NCI-H2227 treated with DMSO at 0.1 percent for 48 hours (cell line): ENCODE measurements at regions not wholly inside any gene's neighbourhood (a gene's known extent, or its start where the extent isn't known, plus 50 kb on each side); places are given as distances from the start of the nearest gene placed in this dataset.

Experiments
- DNase-seq: peaks from one replicate; lab custom pipeline; 2025; lab: John Stamatoyannopoulos, UW

DNA sequence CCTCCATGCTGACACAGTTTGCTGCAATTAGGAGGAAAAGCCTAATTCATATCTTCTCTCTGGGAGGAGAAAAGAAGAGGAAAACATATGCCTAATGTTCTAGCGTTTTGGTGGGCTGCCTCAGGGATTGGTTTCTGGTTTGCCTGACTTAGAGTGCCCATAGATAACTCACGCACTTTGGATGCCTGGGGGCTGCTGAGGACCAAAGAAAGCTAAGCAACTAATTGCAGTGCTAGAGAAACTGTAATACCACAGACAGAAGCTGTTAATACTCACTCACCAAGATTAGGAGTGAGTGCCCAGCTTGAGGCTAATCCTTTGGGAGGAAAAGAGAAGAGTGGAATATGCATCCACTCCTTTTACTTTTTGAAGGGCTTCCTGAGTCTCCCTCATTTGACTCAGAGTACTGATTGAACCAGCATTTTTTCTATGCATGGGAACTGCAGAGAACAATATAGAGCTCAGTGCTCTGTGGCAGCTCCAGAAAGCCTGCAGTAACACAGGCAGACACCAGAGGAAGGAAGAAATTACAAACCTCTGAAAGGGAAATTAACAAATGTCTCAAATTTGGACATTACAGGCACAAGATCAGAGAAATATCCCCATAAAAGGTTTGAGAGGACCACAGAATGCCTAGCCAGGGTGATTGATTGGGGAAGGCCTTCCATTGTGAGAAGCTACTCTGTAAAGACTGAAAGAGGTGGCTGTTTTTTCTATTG lies 666.4 kb downstream of the OLFM4 start:
- DNase-seq = no peak

DNA sequence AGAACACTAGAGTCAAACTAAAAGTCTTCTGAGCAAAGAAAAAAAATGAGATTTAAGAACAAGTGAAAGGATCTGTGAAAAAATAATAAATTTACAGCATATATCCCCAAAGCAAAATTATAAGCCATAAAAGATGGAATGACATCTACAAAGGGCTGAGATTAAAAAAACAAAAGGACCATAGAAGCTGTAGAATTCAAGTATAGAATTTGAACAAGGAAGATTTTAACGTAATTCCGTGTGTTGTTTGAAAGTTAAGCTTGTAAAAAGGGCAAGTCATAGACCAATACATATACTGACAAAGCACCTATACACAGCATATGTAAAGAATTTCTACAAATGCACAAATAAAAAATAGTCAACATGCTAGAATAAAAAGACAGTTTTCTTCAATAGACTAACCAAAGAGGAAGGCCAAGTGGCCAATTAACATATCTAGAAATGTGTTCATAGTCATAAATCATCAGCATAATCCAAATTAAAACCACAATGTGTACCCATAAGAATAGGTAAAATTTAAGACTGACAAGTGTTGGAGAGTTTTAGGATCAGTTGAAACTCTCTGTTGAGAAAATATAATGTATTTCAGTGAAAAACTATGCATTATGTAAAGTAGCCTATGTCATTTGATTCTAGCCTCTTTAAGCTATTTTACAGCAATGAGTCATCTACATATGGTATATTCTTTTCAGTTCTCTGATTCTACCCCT lies 674.9 kb downstream of the OLFM4 start:
- DNase-seq = no peak

DNA sequence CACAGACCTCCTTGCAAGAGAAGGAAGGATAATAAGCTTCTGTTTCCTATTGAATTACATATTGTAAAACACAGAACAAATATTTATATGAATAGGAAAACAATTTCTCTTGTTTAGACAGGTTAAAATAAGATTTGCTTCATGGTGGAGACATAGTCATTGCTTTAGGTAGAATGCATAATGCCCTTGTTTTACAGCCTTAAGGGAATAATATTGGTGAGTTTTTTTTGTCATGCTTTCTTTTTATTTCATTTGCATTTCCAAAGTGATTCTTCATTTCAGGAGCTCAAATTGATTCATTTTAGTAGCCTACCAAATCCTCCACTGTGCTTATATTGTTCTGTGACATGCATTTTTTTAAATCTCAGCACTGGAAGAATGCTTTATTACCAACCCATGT lies 690.7 kb downstream of the OLFM4 start:
- no peak for DNase-seq

DNA sequence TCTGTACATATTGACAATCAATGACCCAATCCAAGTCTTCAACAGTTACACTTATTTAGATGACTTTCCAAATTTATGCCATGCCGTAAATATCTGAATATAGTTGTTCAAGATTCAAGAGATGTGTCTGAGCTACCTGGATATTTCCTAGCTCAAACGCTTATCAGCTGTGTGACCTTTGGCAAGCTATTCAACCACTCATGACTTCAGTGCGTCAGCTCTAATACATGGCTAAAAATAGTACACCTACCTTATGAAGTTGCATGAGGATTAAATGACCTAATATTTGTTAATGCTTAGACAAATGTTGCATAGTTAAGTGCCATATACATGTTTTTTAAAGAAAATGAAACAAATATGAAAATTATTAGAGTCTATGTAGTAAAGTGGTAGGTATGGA lies 704.1 kb downstream of the OLFM4 start:
- no peak for DNase-seq

DNA sequence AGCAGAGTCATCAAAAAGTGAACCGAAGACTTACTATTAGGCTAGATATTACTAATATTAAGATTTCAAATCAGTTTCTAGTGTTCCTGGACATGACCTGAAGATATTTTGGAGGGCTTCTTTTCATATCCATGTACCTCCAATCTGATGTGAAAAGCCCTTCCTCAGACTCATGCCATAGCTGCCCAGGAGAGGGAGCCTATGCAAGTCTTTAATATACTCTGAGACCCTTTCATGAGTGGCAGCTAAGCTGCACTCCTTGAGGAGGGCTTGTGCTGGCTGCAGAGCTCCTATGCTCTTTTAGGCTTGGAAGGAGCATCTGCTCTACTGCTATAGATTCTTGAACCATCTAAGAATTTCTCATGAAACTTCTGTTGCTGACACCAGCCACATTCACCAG lies 715.3 kb downstream of the OLFM4 start:
- DNase-seq = no peak

DNA sequence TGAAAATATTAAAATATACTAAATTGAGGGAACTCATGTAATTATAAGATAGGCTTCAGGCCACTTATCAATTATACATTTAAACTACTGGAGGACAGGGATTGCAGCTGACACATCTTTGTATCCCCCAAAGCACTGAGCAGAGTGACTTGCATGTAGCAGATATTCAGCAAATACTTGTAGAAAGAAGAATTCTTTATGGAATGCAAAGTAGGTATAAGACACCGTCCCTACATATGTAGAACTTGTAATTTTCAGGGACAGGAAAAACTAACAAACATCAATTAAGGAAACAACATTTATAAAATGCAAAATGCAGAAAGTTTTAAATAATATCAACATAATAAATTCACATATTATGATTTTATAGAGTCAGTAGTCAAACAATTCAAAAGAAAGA lies 719.2 kb downstream of the OLFM4 start:
- no peak for DNase-seq

DNA sequence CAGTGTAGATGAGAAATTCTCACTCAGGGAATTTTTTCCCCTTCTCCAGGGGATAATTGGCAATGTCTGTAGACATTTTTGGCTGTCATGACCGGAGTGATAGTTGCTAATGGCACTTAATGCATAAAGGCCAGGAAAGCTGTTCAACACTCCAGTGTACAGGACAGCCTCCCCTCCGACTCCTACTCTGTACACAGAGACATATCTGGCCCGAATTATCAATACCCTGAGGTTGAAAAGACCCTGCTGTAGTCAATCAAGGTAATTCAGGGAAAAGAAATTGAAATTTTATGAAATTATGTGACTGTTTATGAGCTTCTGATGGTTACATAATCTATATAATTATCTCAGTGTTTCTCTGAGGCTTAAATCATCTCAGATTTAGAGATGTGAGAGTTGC lies 720.7 kb downstream of the OLFM4 start:
- no peak for DNase-seq

DNA sequence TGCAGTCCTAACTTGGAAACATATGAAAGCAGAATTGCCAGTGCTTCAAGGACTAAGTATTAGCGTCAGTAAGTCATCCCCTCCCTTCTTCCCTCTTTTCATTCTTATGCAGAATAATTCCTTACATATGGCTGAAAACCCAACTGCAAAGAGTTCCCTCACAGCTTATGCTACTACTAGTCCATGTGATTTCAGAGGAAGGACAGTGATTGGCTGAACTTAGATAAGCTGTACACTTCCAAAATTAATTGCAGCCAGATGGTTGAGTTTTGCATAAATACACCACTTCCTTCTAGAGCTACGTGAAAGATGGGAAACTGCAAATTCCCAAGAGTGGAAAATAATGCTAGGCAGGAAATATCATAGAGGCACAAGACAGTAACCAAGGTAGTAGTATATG lies 730.4 kb downstream of the OLFM4 start:
- DNase-seq = no peak

DNA sequence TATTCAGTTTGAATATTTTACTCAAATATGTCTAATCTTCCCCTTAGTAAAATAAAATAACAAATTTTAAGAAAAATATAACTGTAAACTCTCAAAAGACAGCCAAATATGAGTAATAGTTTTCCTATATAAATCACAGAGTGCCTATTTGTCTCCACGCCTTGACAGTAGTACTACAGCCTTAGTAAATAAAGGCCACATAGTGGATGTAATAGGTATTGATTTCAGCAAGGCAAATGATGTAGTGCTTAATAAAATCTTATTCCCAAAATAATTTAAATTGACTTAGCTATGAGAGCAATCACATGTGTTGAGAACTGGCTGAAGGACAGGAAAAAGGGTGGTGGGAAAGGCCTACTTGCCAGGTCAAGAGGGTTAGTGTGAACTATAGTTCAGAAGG lies 747.2 kb downstream of the OLFM4 start:
- DNase-seq = no peak

DNA sequence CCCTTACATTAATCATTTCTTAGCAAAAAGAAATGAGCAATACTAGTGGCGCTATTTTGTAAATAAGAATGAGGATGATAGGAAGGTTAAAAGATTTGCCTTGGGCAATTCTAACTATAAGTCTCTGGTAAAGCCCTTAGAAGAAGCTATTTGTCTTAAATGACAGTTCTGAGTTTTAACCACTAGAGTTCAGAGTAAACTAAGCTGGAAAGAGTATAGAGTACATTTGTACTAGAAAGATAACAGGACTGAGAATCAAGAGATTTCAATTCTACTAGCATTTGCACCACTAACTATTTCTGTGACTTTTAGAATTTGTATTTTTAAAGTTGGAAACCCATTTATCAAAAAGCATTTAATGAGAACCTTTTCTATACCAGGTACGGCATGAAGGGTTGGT lies 750.3 kb downstream of the OLFM4 start:
- no peak for DNase-seq

DNA sequence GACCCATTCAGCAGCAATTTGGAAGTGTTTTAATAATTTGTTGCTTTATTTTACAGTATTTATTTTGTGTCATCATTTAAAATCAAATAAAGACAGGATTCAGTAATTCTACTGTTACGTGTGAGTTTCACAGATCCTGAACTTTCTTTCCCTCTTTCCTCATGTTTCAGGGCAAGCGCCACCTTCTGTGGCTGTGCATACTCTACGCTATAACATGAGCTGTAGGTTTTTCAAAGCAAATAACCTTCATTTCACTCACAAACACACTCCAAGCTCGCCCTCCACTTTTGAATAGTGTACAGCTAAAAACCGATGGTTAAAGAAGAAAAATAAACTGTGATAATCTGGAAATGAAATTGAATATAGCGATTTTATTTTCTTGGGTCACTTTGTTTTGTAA lies 753.3 kb downstream of the OLFM4 start:
- DNase-seq = no peak

DNA sequence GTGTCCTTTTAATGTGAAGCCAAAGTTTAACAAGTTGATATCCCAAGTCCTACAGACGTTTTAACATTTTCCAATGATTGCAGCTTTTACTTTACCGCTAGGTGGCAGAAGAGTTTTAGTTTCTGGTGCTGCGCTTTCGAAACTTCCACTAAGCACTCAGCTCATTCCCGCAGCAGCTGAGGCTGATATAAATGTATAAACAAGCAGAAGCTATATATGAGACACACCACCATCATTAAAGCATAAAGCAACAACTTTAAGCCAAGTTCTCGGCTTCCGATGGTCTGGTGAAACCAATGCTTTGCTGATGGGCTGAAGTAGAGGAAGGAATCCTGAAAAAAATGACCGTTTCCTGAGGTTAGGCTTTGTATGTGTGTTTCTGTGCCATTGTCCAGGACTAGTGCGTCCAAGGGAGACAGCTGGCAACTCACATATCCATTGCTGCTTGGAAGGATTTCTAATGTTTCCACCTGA lies 753.9 kb downstream of the OLFM4 start:
- peak; percentile 48 for DNase-seq

DNA sequence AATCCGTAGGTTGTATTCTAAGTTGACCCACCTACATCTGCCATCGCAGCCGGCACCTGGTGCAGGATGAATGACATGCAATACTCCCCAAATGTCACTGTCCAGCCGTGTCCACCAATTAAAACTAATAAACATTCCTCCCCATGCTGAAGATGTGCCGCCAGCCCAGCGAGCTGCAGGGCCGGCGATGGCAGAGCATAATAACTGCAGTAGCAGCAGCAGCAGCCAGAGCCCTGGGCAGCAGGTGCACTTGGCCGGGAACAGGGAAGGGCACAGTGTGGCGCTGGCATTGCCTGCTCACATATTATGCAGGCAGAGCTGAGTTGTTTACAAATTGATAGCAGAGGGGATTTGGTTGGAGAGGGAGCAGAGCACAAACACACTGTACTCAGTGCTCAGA lies 754.9 kb downstream of the OLFM4 start:
- no peak for DNase-seq

DNA sequence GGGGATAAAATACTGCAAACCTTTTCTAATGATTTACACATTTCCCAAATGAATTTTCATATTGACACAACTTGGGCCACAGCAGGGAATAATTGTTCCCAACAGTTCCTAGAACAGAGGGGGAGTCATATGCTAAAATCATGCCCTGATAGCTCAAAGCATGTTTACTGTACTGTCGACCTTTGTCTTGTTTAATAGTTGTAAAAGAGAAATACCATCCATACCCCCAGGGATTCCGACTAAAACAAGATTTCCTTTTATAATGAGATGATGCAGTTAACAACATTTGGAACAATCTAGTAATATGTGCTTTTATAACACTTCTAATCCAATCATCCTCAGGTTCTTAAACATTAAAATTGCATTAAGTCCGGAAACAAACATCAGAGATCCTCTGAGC lies 759.7 kb downstream of the OLFM4 start:
- DNase-seq = no peak

DNA sequence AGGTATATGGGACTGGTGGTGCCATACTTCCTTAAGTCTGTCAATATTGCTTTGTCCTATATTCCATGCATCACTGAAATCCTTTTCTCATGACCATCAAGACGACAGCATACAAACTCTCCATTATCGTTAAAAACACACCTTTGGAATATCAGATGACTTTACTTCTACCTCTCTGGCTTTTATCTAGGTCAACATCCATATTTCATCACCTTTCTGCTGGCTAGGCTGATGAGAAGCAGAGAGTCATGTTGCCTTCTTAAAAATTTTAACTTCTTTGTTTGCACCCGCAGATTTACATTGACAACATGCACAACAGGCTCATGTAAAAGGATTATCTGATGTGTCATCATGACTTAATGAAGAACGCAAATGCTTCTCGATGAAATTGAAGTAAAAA lies 771.4 kb downstream of the OLFM4 start:
- no peak for DNase-seq

DNA sequence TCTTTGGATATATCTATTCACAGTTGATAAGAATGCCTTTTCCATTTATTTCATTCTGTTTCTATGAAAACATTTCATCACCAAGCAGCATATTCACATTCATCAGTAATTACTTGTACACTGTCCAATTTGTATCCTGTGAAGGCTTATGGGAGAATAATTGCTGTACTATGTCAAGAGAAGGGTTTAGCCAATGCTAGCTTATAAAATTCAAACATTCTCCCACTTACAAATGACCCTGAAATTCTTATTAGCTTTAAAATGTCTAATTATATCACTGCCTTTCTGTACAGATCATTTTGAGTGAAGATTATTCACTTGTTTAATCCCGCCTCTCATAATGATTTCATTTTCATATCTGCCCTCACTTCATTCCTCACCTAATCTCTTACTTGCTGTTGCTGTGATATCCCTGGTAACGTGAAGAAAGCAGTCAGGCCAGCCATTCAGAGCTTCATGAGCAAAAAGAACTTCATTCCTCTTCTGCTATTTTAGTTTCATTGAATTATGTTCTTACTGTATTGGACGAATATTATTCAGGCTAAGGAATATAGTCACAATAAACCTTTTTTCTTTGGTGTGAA lies 778.7 kb downstream of the OLFM4 start:
- no peak for DNase-seq

DNA sequence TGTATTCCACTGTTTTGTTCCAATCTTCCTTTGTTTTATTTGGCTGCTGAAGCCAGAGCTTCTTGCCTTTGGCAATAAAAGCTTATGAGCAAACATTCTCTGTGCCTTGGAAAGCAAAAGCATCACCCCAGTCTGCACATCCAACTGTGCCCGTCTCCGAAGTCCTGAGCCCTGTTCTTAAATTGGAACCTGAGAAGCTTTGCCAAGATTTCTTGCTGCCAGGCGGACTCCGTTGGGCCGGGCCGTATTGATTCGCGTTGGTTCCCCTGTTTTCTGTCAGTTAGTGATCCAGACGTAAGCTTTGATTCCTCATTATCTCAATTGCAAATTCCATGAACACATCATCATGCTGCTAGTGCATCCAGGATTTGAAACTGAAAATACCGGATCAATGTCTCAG lies 793.0 kb downstream of the OLFM4 start:
- DNase-seq = no peak

DNA sequence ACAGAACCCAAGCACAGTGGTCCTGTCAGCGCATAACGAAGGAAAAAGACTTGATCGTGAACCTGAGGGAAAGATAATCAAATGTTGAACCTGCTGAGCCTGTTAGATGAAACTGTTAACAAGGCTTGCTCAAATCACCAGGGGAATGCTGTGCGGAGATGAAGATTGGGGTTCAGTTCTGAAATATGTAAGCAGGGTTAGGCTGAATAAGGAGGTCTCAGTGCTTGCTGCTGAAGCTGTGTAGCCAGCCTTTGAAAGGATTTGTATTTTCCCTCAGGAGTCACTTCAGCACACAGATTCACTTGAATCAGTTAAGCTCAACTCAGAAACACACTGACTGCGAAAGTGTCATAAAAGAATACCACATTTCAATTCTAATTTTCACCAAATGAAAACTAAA lies 793.5 kb downstream of the OLFM4 start:
- no peak for DNase-seq

DNA sequence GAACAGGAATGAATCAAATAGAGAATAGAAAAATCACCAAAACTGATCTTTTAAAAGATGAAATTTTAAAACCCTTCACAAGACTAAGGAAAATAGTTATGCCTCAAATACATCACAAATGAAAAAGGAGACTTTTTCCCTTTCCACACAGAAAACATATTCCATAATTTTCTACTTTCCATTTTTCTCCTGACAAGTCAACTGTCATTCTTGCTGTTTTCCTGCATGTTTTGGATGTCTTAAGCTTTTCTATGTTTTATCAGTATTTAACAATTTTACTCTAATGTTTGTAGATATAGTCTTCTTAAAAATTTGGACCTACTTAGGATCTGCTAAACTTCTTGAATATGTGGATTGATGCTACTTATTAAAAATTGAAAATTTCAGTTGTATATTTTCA lies 810.8 kb downstream of the OLFM4 start:
- DNase-seq = no peak

DNA sequence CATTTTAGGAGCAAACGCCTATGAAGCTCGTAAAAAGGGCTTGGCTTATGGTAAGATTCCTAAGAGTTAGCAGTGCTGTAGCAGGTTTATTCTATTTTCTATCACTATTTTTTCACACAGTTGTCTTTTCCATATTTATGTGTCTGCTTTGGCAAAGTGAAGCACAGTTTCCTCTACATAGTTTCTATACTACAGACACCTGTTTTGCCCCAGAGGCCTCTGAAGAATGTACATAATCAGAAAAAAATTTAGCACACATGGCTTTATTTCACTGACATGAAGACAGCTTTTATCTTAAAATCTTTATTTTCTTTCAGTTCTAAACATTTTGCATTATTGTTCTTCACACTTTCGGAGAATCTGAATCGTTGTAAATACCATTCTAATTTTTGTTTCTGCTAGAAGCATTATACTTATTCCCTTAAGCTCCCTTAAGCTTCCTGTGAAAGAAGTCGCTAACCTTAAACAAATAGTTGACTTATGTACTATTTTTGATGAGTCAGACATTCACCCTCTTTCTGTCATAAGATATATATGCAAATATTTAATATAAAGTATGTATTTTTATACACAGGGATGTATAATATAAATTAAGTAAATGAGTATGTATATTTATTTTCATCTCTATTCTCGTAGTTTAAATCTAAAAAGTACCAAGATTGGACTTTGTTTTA lies 816.0 kb downstream of the OLFM4 start:
- DNase-seq = no peak

DNA sequence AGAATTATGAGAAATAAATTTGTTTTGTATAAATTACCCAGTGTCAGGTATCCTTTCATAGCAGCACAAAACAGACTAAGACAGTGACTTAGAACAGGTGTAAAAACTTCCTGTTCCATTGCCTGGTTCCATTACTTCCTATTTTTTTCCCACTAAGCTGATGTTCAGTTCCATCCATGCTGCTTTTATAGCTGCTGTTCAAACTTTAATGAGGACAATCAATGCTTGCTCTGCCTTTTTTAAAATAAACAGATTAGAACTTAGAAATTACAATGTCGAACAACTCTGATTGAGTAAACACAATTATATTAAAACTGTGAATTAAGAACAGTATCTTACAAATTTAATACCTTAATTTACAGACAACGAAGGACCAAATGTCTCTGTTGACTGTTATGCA lies 818.9 kb downstream of the OLFM4 start:
- no peak for DNase-seq

DNA sequence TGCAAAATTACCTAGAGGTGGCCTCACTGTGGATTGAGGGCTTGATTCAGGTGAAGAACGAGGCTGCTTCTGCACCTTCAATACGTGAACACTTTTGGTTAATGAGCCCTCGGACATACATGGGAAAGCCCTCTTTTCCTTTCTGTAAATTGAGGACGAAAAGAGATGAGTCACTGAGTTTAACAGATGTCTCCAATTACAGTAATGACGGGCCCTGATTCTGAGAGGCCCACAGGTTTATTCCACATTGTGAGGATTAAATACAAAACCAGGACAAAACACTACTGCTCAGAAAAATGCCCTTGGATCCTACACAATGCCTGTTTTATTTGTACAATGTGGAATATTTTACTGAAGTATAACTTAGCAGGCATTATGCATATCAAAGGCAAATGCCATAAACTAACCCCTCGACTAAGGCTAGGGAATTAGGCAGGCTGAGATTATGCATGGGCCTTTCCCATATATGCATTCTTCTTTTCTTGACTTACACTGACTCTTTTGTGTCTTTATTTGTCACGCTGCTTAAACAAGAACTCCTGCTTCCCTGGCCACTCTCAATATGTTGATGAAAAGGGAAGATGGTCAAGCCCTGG lies 819.9 kb downstream of the OLFM4 start:
- no peak for DNase-seq

DNA sequence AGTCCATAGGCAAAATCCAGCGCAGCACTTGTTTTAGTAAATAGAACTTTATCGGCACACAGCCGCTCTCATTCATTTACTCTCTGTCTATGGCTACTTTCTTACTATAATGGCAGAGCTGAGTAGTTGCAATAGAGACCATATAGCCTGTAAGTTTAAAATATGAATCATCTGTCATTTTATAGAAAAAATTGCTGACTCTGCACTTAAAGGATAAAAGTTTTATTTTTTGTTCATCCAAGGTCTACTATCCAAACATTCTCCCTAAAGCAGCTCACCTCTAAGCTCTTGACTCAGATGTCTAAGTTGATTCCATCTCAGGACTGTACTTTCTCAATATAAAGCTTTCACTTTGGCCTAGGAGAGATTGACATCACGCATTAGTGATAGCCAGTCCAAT lies 825.7 kb downstream of the OLFM4 start:
- no peak for DNase-seq
